ENCODE measurements at regions not wholly inside any gene's neighbourhood (a gene's known extent, or its start where the extent isn't known, plus 50 kb on each side); places are given as distances from the start of the nearest gene placed in this dataset.

GRCh38 chrX:3252744-3253143 is 93.7 kb downstream of the MXRA5 start:
- TF ChIP-seq POLR2AphosphoS5 (IDR thresholded peaks at IDR 0.05; ENCODE audit: low read depth, low read length), result no peak
- TF ChIP-seq REST (IDR thresholded peaks at IDR 0.05; ENCODE audit: insufficient read depth in 1 of 2, low read depth in 2 of 2, low read length in 1 of 2), result no peak
- no peak for TF ChIP-seq CTCF (IDR thresholded peaks at IDR 0.05)
- TF ChIP-seq TCF7L2 (IDR thresholded peaks at IDR 0.05; ENCODE audit: low read depth, low read length), result no peak
- no peak for TF ChIP-seq SIN3A (IDR thresholded peaks at IDR 0.05; ENCODE audit: borderline replicate concordance, insufficient read depth, low read depth, low read length)
- Histone ChIP-seq H3K27ac (ENCODE audit: low read length) (no peak overlapping the region), H3K27me3 (ENCODE audit: control insufficient read depth, insufficient read depth, low read length) (no peaks in the 10 kb centered on the region), H3K9me3 (ENCODE audit: control insufficient read depth, insufficient read depth, low read depth, low read length) (no peaks in the 10 kb centered on the region), H3K4me1 (ENCODE audit: control insufficient read depth, insufficient read depth, low read length) (no peaks in the 10 kb centered on the region), H3K36me3 (ENCODE audit: control insufficient read depth, insufficient read depth, low read length) (no peaks in the 10 kb centered on the region), H3K4me3 (ENCODE audit: low read depth in 2 of 2, low read length in 2 of 2) (no peak overlapping the region)
- no peak for ATAC-seq
- intact Hi-C loops (cut with micrococcal nuclease; ENCODE audit: unreplicated experiment), result no loop called here
- no TSS peak for BruUV-seq (replicated peaks)
- in situ Hi-C loops (cut with HindIII; ENCODE audit: low pct_unique_long_range_greater_than_20kb, low sequenced_read_pairs), result no loop called here
- ChIA-PET POLR2A (no interaction called here), CTCF (no interaction called here)
- no peak for DNase-seq (ENCODE audit: low read depth, low spot score)

- Histone ChIP-seq H3K4me3 (ENCODE audit: low read depth in 2 of 2, low read length in 2 of 2) (no peak overlapping the region), H3K27ac (ENCODE audit: low read length) (no peak overlapping the region), H3K27me3 (ENCODE audit: control insufficient read depth, insufficient read depth, low read length) (no peaks in the 10 kb centered on the region), H3K36me3 (ENCODE audit: control insufficient read depth, insufficient read depth, low read length) (no peaks in the 10 kb centered on the region), H3K4me1 (ENCODE audit: control insufficient read depth, insufficient read depth, low read length) (no peaks in the 10 kb centered on the region), H3K9me3 (ENCODE audit: control insufficient read depth, insufficient read depth, low read depth, low read length) (no peaks in the 10 kb centered on the region)
- no TSS peak for BruUV-seq (replicated peaks)
- ATAC-seq (no peak), DNase-seq (ENCODE audit: low read depth, low spot score) (no peak)
- TF ChIP-seq TCF7L2 (IDR thresholded peaks at IDR 0.05; ENCODE audit: low read depth, low read length) (no peak), POLR2AphosphoS5 (IDR thresholded peaks at IDR 0.05; ENCODE audit: low read depth, low read length) (no peak), REST (IDR thresholded peaks at IDR 0.05; ENCODE audit: insufficient read depth in 1 of 2, low read depth in 2 of 2, low read length in 1 of 2) (no peak), SIN3A (IDR thresholded peaks at IDR 0.05; ENCODE audit: borderline replicate concordance, insufficient read depth, low read depth, low read length) (no peak)
- ChIA-PET CTCF (no interaction called here), POLR2A (no interaction called here)
- in situ Hi-C loops (cut with HindIII; ENCODE audit: low pct_unique_long_range_greater_than_20kb, low sequenced_read_pairs), result no loop called here
- intact Hi-C loops (cut with micrococcal nuclease; ENCODE audit: unreplicated experiment), result no loop called here
Measured at GRCh38 chrX:3250966-3251365, 95.5 kb downstream of the MXRA5 start.

Measured in Panc1 (cell line).